PC-9 (cell line): ENCODE measurements at regions not wholly inside any gene's neighbourhood (a gene's known extent, or its start where the extent isn't known, plus 50 kb on each side); places are given as distances from the start of the nearest gene placed in this dataset.

ENCODE experiments used
- EZH2 ChIP-seq: fragments of 200-600 bp; sonication (generic); IDR thresholded peaks from 2 replicates; pipeline ENCODE4 v1.8.0; 2017; ENCODE audit warnings: antibody characterized with exemption, low read depth
- TF ChIP-seq, protein P1 (sequence below): fragments of 200-600 bp; sonication (generic); conservative IDR thresholded peaks from 2 replicates; pipeline ENCODE4 v1.6.1; 2017; ENCODE audit warnings: mixed run types, antibody characterized with exemption, mild to moderate bottlenecking, moderate library complexity

DNA sequence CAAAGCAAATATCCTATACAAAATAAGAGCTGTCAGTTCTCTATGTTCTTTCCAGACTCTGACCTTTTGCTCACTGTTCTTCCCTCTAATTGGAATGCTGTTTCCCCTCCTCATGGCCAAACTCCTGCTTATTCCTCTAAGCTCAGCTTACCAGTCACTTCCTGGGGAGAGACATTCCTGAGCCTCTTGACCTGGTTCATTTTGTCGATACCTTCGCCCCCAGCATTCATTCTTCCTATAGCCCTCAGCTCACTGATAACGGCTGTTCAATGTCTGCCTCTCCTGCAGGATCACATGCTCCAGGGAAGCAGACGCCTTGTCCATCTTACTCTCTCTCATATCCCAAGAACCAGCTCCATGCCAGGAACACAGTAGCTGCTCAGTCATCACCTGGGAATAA, 431.0 kb downstream of the MED13L start:
- TF ChIP-seq, protein P1, sequence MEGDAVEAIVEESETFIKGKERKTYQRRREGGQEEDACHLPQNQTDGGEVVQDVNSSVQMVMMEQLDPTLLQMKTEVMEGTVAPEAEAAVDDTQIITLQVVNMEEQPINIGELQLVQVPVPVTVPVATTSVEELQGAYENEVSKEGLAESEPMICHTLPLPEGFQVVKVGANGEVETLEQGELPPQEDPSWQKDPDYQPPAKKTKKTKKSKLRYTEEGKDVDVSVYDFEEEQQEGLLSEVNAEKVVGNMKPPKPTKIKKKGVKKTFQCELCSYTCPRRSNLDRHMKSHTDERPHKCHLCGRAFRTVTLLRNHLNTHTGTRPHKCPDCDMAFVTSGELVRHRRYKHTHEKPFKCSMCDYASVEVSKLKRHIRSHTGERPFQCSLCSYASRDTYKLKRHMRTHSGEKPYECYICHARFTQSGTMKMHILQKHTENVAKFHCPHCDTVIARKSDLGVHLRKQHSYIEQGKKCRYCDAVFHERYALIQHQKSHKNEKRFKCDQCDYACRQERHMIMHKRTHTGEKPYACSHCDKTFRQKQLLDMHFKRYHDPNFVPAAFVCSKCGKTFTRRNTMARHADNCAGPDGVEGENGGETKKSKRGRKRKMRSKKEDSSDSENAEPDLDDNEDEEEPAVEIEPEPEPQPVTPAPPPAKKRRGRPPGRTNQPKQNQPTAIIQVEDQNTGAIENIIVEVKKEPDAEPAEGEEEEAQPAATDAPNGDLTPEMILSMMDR, result no peak
- no peak for TF ChIP-seq EZH2
